NCI-H82 (cell line): ENCODE measurements at regions not wholly inside any gene's neighbourhood (a gene's known extent, or its start where the extent isn't known, plus 50 kb on each side); places are given as distances from the start of the nearest gene placed in this dataset.

Experiments used
- DNase-seq: peaks from one replicate; lab custom pipeline; 2025; lab: John Stamatoyannopoulos, UW

DNA sequence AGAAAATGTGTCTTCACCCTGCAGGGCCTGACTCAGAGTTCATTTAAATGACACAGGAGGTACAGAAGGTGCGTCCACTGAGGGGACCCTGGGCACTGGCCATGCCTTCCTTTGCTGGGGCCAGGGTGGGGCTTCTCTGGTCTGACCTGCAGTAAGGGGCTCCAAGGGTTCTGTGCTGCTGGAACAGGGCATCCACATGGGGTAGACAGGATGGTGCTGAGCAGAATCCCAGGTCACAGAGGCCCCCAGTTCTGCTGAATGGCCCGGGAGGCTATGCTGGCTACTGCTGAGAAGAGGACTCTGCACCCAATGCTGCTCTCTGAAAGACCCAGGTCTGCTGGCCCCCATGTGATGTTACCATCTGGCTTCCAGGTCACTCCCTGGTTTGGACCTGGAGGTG lies 150.4 kb upstream of the GGTLC1 start:
- DNase-seq, result no peak

DNA sequence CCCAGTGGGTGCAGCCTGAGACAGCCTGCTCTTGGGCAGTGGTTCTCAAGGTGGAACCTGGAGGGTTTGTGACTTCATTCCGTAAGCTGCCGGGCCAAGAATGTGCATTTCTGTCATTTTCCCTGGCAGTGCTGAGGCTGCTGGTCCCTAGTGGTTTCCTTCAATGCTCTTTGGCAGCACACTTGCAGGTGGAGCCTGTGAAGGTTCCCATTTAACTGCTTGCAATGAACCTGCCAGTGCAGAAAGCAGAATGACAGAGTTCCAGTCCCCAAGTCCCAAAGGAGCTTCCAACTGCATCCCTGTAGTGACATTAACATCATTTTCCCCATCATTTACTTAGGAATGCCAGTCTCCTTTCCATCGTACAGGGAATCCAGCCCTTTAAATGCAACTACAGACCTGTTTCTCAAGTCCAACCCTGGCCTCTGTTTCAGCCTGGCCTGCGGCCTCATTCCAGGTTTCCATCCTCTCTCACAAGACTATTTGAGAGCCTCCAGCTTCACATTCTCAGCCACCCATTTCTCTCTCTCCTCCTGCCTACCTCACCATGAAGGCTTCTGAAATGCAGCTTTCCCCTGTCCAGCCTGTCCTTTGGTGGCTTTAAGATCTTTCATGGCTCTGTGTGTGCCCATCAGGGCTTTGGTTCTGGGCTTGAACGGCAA lies 149.7 kb upstream of the GGTLC1 start:
- DNase-seq, result no peak

DNA sequence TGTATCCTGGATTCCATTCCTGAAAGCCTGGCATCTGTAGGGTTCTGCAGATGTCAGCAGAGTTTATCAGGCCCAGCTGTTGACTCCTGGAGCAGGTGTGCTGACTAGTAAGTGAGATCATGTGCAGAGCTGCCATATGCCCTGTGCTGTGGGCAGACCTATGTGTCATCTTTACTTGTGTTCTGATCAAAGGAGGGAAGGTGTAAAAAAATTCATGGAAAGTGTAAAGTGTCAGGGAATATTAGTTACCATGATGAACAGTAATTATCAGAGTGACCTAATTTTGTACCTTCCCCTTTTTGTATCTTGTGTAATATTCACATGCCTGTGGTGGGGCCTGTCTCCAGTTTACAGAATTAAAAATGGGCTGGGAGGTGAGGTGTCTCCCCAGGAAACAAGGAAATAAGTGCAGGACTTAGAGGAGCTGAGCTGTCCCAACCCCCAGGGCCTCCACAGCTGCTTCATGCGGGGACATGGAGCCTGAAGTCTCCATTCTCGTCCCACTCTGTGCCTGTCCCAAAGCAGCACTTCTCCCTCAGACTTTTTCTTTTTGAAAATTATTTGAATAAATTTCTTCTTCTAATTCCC lies 148.2 kb upstream of the GGTLC1 start:
- no peak for DNase-seq

DNA sequence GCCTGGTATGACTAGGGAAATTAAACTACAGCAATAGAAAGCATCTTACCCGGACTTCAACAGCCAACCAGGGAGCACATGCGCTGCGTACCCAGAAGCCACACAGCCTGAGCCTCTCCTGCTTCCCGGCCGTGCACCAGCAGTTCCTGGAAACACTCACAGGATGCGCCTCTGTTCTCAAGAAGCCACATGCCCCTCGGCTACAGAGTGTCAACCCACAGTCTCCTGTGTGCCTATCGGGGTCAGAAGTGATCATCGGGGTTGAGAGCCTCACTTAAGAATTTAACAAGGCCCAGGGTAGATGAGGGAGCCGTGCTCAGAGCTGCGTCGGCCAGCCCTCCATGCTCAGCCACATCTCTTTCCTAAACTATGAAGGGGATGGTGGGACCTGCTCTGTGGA lies 147.2 kb upstream of the GGTLC1 start:
- DNase-seq, result no peak

DNA sequence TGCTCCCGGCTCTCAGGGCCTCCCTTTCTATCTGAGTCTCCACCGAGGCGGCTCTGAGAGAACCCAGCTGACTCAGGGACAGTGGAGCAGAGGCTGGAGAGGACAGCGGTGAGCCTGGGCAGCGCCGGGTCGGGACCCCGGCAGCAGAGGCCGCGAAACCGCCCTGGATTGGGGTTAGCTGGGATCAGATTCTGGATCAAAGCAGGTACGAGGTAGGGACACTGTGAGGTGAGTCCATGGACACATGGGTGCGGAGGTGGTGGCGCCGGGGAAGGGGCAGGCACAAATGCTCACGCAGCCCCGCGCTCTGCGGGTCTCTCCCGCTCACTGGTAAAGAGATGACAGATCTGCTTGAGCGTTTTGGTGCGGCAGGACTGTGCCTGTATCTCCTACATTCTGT lies 146.4 kb upstream of the GGTLC1 start:
- no peak for DNase-seq

DNA sequence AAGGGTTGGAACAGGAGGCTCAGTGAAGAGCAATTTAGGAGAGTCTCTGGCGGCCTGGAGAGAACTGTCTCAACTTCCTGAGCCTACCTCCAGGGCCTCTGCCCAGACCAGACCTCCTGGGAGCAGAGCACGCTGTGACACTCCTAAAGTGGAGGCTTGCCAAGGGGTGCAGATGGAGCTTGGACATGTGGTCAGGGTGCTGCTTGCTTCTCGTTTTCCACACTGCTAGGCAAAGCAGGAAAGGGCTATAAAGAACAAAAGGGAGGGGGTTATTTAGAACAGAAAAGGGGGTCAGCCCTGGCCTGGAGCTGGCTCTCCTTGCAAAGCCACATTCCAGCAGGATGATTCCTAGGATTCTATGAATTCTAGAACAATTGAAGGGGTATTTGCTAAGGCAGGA lies 145.7 kb upstream of the GGTLC1 start:
- DNase-seq, result no peak

DNA sequence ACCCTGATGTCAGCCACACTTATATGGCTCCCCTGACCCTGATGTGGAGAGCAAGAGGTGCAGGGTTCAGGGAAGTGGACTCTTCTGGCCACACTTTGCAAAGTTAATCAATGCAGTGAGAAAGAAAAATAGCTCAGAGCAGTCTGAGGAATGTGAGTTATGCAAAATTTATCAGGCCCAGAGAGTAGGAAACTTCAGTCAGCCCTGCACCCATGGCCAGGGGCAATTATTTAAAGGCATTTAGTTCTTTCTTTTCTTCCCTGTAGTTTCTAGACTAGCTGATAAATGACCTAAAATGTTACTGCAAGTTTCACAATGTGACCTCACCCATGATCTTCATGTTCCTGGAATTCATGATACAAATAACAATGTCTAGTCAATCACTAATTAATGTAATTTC lies 143.7 kb upstream of the GGTLC1 start:
- DNase-seq, result no peak

DNA sequence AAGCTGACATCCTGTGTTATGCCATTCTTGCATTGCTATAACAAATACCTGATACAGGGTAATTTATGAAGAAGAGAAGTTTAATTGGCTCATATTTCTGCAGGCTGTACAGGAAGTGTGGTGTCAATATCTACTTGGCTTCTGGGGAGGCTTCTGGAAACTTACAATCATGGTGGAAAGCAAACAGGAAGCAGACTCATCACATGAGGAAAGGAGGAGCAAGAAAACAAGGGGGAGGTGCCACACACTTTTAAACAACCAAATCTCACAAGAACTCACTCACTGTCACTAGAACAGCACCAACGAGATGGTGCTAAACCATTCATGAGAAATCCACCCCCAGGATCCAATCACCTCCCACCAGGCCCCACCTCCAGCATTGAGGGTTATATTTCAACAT lies 143.1 kb upstream of the GGTLC1 start:
- DNase-seq, result no peak

DNA sequence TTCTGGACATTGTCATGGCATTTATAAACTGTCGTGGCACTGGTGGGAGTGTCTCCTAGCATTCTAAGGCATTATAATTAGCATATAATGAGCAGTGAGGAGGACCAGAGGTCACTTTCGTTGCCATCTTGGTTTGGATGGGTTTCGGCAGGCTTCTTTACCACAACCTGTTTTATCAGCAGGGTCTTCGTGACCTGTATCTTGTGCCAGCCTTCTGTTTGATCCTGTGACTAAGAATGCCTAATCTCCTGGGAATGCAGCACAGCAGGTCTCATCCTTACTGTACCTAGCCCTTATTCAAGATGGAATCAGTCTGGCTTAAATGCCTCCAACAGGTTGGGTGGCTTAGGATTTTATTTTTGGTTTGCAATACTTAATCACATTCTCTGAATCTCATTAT lies 142.7 kb upstream of the GGTLC1 start:
- DNase-seq, result peak; percentile 39

DNA sequence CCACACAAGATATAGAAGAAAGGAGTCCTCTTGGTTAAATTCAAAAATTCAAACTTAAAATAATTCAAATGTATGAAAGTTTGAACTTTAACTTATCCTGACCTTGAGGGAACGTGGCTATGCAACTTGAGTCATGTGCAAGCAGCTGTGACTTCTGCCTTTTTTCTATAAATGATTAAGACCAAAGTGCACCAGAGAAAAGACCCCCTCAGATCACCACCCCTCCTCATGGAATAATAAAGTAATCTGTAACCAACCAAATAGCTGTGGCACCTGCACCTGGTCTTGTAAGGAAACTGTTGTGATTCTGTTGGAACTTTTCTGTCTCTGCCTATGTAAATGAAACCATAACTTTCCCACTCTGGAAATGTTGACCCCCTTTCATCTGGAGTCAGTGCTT lies 141.1 kb upstream of the GGTLC1 start:
- DNase-seq, result no peak

DNA sequence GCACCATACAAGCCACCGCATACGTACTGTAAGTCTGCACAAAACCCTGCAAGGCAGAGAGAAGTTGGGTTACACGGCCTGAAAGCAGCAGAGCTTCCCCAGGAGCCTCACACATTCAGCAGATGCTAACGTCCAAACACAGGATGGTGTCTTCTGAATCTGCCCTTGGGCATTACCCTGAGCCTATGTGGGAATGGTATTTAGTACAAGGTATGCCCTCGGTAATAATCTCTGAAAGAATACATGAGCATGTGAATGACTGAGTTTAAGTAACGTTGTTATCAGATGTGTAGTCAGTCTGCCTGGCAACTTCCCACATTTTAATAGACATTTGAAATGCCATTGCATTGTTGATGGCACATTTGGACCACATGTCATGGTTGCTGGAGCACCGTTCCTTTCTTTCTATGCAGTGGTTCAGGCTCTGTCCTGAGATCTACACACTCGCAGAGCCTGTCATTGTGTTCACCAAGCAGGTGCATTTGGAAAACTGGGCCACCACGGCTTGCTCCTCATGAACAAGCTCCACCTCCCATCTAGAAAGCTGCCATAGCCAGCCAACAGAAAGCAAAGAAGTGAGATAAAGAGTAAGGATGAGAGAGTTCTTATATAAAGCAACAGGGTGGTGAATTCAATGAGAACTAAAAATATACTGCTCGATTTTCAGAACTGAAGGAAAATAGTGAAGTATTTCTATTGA lies 136.5 kb upstream of the GGTLC1 start:
- DNase-seq, result no peak

DNA sequence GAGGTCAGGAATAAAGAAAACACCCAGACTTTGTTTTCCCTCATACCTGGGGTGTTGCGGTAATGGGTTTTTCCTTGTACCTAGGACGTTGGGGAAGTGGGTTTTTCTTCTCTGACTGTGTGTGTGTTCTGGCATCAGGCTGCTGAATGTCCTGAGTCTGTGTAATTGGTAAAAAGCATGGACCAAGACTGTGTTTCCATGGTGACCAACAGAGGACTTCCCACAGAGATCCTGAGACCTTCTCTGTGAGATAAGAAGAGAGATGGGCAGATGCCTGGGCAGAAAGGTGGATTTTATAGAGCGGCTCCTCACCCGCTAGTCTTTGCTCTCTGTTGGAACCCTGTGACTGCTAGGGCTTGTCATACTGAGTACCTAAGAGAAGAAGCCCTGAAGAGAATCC lies 135.4 kb upstream of the GGTLC1 start:
- DNase-seq, result no peak

DNA sequence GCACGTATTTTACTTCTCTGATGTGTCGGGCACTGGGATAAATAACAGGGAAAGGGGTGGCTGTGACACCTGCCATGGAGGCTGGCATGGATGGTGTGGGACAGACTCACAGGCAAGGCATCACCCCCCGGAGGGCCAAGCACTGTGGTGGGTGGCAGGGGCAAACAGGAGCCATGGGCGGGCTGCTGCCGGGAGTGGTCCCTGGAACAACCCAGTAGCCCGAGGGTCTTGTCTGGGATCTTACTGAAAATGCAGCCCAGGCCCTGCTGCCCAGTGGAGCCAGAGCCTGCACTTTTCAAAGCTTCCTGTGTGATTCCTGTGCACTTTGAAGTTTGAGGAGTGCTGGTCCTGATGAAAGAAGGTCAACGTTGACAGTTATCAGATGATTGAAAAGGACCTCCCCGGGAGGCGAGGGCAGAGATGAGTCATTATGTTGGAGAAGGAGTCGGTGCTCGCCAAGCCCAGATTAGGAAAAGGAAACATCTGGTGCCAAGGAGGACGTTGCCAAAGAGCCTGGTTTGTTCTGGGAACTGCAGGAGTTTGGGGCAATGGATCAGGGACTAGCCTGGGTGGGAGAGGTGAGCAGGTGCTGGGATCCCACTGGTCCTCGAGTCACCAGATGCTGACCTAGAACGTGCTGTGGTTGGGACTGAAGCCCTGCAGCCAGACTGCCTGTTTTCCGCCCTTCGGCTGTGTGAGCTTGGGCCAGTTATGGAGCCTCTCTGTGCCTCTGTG lies 130.0 kb upstream of the GGTLC1 start:
- peak; percentile 25 for DNase-seq

DNA sequence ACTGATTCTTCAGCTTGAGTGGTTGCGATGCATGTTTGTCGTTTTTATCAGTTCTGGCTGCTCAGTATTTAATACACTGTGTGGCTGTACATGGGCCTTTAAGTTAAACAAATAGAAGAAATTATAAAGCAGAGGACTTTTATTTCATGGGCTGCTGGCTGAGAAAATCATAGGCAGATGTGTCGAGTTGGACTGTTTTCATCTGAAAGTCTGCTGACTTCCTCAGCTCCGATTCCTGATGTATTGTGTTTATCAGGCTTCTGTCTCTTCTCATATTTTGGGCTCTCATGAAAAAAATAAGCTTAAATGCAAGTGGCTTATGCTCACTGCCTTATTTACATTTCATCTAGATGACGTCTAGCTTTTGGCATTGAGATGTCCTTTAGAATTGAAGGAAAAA lies 129.5 kb upstream of the GGTLC1 start:
- DNase-seq, result no peak

DNA sequence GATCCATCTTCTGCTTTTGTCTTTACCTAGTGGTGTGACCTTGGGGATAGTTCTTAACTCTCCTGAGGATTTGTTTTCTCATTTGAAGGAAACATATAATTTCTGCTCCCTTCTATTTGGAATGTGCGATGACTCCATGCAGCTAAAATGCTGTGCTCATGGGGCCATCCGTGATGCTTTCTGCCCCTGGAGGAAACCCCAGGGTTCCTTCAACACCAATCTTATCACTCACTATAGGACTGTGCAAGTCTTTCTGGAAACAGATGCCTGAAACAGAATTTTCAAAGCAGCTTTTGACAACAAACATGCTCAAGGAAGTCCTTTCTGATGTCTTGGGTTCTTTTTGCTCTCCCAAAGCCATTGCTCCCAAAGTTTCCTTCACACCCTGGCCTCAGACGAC lies 128.8 kb upstream of the GGTLC1 start:
- no peak for DNase-seq

DNA sequence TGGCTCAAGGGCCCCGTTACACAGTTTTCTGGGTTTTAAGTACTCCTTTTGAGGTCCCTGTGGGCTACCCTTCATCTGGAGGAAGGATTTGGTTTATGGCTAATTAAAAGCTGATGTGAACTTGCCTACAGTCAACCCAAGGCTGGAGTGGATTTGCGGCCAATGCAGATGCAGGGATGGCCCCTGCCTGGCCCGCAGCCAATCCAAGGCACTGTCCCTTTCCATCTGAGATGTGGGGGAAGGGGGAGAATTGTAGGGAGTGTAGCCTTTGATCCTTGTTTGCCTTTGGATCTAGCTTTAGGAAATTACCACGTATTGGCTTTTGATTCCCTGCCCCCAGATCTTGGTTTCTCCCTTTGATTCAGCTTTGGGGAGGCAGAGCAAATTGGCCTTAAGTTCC lies 128.0 kb upstream of the GGTLC1 start:
- peak; percentile 51 for DNase-seq

DNA sequence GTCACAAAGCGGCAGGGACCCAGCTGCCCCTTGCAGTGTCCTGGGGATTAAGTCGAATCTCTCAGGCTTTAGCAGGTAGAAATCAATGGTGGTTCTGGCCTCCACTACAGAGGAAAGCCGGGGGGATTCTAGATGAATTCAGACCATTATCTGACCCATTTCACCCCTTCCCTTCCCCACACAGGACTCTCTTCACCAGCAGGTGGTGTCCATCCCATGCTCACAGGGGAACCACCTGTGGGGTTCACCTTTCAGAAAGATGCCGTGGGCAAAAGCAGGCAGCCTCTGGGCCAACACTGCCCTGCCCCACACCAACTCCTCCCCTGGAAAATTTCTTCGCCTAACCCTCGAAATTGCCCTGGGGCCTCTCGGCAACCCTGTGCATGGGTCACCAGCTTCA lies 123.8 kb upstream of the GGTLC1 start:
- DNase-seq, result no peak

DNA sequence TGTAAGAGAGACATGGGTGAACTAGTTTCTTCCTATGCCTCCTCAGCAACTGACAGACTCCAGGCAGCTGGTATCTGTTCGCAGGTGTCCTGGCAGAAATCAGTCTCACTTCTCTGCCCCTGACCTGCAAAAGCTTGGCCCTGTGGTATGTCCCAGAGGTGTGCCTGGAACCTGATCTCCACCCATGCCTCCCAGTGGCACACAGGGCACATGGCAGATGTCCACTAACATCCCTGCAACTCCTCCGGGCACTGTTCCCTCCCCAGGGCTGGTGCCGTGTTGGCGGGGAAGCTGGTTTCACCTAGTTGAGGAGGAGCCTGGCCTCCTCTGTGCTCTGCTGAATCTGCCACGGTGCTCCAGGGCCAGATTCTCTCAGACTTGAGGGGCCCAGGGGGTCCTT lies 123.3 kb upstream of the GGTLC1 start:
- no peak for DNase-seq

DNA sequence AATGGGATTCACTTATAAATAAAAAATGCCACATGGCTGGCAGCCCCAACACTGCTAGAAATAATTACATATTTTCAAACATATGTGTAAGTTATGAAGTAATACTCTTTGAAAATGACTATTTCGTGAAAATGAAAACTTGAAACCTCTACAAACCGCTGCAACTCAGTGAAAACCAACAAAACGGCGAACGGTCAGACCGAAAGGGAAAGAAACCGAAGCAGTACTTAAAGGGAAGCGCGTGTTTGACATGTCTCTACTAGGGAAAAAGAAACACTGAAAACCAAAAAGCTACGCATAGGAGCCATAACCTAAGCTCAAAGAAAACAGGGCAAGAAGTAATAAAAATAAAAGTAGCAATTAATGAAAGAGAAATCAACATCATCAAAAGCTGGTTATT lies 121.0 kb upstream of the GGTLC1 start:
- DNase-seq, result no peak

DNA sequence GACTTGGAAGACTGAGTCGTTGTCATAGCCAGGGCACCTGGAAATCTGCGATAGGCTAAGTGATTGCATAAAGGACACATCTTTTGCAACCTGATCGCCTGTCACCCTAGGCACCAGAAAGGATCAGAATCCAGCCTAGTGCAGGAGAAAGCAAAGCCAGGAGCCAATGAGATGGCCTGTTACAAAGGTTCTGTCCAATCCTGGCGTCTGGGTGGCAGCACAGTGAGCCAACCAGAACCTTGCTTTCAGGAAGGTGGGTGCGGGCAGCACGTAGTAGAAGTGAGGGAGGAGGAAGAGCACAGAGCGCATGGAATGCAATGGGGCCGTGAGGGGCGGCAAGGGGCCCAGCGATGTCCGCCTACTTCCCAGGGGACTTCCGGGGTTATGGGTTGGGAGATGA lies 120.4 kb upstream of the GGTLC1 start:
- no peak for DNase-seq

DNA sequence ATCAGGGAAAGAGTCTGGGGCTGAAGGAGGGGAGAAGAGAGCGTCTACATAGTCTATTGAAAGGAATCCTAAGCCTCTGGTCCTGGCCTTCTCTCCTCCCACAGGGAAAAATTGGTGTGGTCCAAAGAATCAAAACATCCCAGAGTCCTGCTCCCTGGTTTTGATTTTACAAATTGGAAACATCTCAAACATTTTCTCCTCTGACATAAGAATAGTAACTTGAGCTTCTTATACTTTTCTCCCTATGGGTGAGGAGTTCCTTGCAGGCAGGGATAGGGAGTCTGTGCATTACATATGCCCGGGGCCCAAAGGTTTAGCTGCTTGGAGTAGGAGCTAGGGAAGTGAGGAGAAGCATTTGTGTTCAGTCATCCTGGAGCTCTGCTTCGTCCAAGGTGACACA lies 120.0 kb upstream of the GGTLC1 start:
- DNase-seq, result no peak

DNA sequence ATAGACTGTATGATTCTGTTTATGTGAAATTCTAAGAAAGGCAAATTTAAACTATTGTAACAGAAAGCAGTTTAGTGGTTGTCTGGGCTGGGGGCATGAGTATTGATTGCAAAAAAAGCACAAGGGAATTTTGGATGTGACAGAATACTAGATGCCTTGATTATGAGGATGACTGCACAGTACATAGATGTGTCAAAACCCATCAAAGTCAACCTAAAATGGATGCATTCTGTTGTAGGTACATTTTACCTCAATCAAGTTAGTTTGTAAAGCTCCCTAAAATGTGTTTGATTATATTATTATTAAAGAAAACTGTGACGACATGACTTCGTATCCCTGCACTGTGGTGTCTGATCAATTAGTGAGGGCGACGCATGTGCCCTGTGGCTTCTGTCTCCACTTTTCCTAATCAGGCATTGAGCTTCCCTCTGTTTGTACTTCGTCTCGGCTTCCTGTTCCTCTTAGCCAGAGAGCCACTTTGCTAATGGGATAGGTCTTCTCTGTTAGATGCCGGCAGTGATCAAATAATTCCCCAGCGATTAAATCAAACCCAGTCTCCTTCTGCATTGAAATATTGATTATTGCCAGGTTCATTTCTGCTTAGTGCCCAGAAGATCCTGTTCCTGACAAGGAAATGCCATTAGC lies 118.3 kb upstream of the GGTLC1 start:
- DNase-seq, result peak; percentile 40
